HFFc6 (cell line): ENCODE measurements at regions not wholly inside any gene's neighbourhood (a gene's known extent, or its start where the extent isn't known, plus 50 kb on each side); places are given as distances from the start of the nearest gene placed in this dataset.

Experiments used
- DNase-seq: peaks from one replicate; pipeline ENCODE4 v3.0.0-alpha.2; 2018
- H3K27ac Mint-ChIP-seq: 2 replicates; pipeline ENCODE4 v1.8.0; 2020; ENCODE audit warnings: mild to moderate bottlenecking, mixed read lengths
- H3K27me3 Mint-ChIP-seq: 2 replicates; pipeline ENCODE4 v1.8.0; 2021; ENCODE audit warnings: mild to moderate bottlenecking, moderate library complexity, mixed read lengths; ENCODE audit not compliant: insufficient read depth
- H3K36me3 Mint-ChIP-seq: 2 replicates; pipeline ENCODE4 v1.8.0; 2021; ENCODE audit warnings: low read depth, mixed read lengths
- H3K4me1 Mint-ChIP-seq: 2 replicates; pipeline ENCODE4 v1.8.0; 2020; ENCODE audit warnings: low read depth, mixed read lengths
- H3K4me3 Mint-ChIP-seq: 2 replicates; pipeline ENCODE4 v1.8.0; 2020; ENCODE audit warnings: mild to moderate bottlenecking, moderate library complexity, mixed read lengths
- H3K9me3 Mint-ChIP-seq: 2 replicates; pipeline ENCODE4 v1.8.0; 2020; ENCODE audit warnings: mild to moderate bottlenecking, mixed read lengths
- CTCF ChIP-seq: fragments of 200-600 bp; sonication (generic); IDR thresholded peaks from 2 replicates; pipeline ENCODE4 v1.5.0; 2021; ENCODE audit warnings: antibody characterized with exemption, mild to moderate bottlenecking

GRCh38 chr4:146114066-146114465 lies 61.5 kb upstream of the LSM6 start:
- no peaks in the 10 kb centered on the region for H3K36me3 Mint-ChIP-seq
- H3K4me1 Mint-ChIP-seq: no peaks in the 10 kb centered on the region
- peaks cover 14% of the 10 kb centered on the region; the same call in 1 of the 2 replicates for H3K27me3 Mint-ChIP-seq
- no peak for TF ChIP-seq CTCF
- H3K4me3 Mint-ChIP-seq: no peak overlapping the region
- no peaks in the 10 kb centered on the region for H3K9me3 Mint-ChIP-seq
- no peak overlapping the region for H3K27ac Mint-ChIP-seq
- DNase-seq: no peak

GRCh38 chr4:146113171-146113570 lies 62.3 kb upstream of the LSM6 start:
- Mint-ChIP-seq H3K27ac (no peak overlapping the region), H3K4me3 (no peak overlapping the region), H3K27me3 (peaks cover 14% of the 10 kb centered on the region; the same call in 1 of the 2 replicates), H3K36me3 (no peaks in the 10 kb centered on the region), H3K4me1 (no peaks in the 10 kb centered on the region), H3K9me3 (no peaks in the 10 kb centered on the region)
- no peak for TF ChIP-seq CTCF
- no peak for DNase-seq

- H3K4me1 Mint-ChIP-seq: no peaks in the 10 kb centered on the region
- no peak overlapping the region for H3K4me3 Mint-ChIP-seq
- H3K27ac Mint-ChIP-seq: no peak overlapping the region
- H3K27me3 Mint-ChIP-seq: peaks cover 10% of the 10 kb centered on the region; the same call in 1 of the 2 replicates
- DNase-seq: no peak
- no peaks in the 10 kb centered on the region for H3K36me3 Mint-ChIP-seq
- no peaks in the 10 kb centered on the region for H3K9me3 Mint-ChIP-seq
- TF ChIP-seq CTCF: no peak
These were observed 63.1 kb upstream of the LSM6 start for GRCh38 chr4:146112389-146112788.

- Mint-ChIP-seq H3K27ac (no peak overlapping the region), H3K4me1 (no peaks in the 10 kb centered on the region), H3K9me3 (no peaks in the 10 kb centered on the region), H3K4me3 (no peak overlapping the region), H3K36me3 (no peaks in the 10 kb centered on the region), H3K27me3 (peaks cover 10% of the 10 kb centered on the region; the same call in 1 of the 2 replicates)
- TF ChIP-seq CTCF: no peak
- no peak for DNase-seq
These were observed 64.5 kb upstream of the LSM6 start for GRCh38 chr4:146110871-146111485.

GRCh38 chr4:146108756-146109155 lies 66.8 kb upstream of the LSM6 start:
- no peaks in the 10 kb centered on the region for H3K4me1 Mint-ChIP-seq
- no peak overlapping the region for H3K4me3 Mint-ChIP-seq
- H3K36me3 Mint-ChIP-seq: no peaks in the 10 kb centered on the region
- H3K27ac Mint-ChIP-seq: no peak overlapping the region
- peaks cover 15% of the 10 kb centered on the region; the same call in 1 of the 2 replicates for H3K27me3 Mint-ChIP-seq
- no peaks in the 10 kb centered on the region for H3K9me3 Mint-ChIP-seq
- TF ChIP-seq CTCF: no peak
- no peak for DNase-seq
